GM21423 (cell line): ENCODE measurements at regions not wholly inside any gene's neighbourhood (a gene's known extent, or its start where the extent isn't known, plus 50 kb on each side); places are given as distances from the start of the nearest gene placed in this dataset.
"Not testable (repeated sequence)": the region's sequence is repeated elsewhere in the genome, so short reads cannot be mapped to it uniquely, and the experiment has no call there.

Experiments
- ATAC-seq: cut with Tn5 transposase; IDR thresholded peaks from one replicate; pipeline ENCODE4 v1.9.1; 2021; ENCODE audit warnings: mild to moderate bottlenecking, moderate library complexity; ENCODE audit not compliant: unreplicated experiment

GRCh38 chr1:242826701-242827336 is 302.3 kb upstream of the PLD5 start:
- no peak for ATAC-seq

DNA sequence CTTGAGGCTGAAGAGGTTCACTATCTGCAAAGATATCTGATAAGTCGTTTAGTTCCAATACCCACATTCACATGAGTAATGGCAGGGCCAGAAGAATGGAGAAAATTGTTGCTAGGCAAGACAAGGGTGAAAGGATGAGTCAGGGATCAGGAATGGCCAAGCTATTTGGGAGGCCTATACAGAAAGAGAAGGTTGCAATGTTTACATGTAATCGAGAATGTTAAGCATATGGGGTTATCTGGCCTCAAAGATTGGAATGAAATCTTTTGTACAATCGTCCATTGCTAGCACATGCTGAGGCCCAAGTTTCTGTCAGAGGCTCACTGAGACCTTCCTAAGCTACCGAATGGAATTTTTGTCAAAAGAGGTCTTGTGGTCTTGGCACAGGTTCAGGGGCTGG is 299.9 kb upstream of the PLD5 start:
- no peak for ATAC-seq

GRCh38 chr1:242813490-242814091 is 289.1 kb upstream of the PLD5 start:
- peak; percentile 96 for ATAC-seq

GRCh38 chr1:242811092-242811840 is 286.8 kb upstream of the PLD5 start:
- ATAC-seq, result no peak

DNA sequence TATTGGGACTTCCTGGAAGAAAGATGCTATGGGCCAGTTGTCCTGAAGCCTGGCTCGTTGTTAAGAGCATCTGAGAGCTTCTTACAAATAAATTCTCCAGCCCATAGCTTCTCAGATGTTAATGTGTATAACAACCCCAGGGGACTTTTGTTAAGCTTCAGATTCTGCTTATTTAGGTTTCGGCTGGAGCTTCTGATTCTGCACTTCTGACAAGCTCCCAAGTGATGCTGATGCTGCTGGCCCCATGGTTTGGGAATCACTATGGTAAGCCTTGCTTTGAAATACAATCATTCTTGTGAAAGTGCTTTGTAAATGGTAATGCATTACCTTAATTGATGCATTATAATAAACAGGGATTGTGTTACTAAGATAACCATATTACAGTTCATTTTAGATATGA is 281.8 kb upstream of the PLD5 start:
- ATAC-seq, result no peak

DNA sequence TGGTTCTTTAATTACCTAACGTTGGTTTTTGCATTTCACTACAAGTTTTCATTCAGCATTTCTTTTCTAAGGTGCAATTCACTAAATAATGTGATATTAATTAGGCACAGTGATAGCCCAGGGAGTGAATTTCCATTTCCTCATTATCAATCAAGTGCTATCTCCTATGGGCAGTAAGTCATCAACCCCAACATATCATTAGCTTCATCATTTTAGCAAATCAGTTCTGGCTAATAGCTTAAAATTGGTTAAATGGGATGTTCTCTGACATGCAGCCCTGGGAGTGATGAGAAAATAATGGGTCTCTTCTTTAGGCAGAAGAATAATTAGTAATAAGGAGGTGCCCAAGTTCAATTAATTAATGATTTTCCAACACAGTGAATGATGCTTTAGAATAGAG is 280.9 kb upstream of the PLD5 start:
- not testable (repeated sequence) for ATAC-seq

DNA sequence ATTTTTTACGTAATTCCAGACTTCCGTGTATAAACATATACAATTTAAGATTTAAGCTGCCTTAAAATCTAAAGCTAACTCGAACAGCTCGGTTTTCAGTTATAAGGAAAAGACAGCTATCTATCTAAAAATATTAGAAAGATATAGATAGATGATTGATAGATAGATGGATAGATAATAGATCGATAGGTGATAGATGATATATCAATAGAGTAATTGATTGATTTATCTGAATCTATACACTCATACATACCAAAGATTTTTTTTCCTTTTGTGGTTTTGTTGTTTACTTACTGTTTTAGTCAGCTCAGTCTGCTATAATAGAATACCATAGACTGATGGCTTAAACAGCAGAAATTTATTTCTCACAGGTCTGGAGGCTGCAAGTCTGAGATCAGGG is 278.5 kb upstream of the PLD5 start:
- no peak for ATAC-seq

DNA sequence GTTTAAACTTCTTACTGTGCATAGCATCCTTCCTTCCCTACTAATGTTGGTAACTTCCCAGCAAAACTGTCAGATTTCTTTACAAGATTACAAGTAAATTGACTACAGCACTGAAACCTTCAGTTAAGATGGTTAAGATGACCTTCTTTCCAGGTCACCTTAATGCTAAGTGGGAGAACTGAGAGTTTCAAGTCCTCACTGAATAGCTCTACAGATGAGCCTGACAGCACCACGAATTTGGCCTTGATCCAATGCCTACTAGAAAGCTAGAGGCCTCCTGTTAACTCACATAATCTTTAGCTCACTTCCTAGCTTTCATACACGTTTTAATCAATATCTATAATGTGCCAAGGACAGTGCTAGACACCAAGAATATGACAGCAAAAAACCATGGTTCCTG is 276.0 kb upstream of the PLD5 start:
- peak; percentile 89 for ATAC-seq

DNA sequence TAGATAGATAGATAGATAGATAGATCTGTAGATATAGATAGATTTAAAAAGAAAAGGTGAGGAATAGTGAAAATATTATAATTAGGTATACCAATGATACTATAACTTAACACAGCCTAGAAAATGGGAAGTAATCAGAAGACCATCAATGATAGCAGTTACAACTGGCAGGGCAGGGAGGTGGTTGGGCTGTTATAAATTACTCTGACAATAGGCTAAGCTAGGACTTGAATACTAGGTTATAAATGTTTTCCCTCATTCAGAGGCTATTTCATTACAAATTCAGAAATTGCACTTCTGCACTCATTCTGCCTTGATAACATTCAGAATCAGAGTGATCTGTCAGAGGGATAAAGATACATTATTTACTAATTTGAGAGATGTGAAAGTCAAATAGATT is 273.4 kb upstream of the PLD5 start:
- ATAC-seq, result no peak

GRCh38 chr1:242788771-242789170 is 264.3 kb upstream of the PLD5 start:
- peak; percentile 83 for ATAC-seq

DNA sequence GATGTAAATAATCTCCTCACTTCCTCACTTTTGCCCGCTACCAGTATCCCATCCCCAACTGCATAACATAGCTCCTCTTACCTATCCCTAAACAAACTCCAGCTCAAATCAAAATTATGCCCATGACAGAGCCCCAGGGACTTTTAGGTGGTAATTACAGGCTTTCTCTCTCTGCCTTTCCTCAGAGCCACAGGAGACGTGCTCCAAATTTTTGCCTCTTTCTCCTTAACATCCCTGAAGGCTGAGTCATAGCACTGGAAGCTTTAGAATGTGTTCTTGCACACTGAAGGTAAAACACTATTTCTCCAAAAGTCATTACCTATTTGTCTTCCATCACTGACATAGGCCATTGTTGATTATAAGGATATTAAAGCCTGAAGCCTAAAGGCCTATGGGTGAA is 263.5 kb upstream of the PLD5 start:
- no peak for ATAC-seq

GRCh38 chr1:242784807-242785206 is 260.3 kb upstream of the PLD5 start:
- no peak for ATAC-seq

DNA sequence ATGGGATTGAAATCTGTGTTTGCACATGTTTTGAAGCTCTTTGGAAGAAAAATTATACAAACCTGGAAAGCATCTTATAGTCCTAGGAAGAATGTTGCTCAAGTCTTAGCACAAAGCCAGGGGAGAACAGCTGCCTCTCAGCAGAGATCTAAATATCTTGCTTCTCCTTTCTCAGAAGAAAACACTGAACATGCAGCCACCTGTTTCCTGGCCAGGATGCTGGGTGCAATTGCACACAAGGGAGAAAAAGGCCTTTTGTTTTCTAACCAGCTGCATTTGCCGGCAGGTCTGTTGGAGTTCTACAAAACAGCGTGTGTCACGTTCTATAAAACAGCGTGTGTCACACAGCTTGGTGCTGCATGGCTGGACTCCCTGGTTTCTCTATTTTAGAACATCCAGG is 259.6 kb upstream of the PLD5 start:
- ATAC-seq, result peak; percentile 72

DNA sequence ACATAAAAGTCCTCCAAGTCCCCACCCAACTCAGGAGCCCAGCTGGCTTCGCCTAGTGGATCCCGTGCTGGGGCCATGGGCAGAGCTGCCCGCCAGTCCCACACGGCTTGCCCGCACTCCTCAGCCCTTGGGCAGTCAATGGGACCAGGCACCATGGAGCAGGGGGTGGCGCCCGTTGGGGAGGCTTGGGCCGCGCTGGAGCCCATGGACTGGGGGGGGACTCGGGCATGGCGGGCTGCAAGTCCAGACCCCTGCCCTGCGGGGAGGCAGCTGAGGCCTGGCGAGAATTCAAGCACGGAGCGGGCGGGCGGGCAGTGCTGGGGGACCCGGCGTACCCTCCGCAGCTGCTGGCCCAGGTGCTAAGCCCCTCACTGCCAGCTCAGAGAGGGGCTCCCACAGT is 249.8 kb upstream of the PLD5 start:
- no peak for ATAC-seq

- no peak for ATAC-seq
Observed at GRCh38 chr1:242770366-242770765, 245.9 kb upstream of the PLD5 start.

DNA sequence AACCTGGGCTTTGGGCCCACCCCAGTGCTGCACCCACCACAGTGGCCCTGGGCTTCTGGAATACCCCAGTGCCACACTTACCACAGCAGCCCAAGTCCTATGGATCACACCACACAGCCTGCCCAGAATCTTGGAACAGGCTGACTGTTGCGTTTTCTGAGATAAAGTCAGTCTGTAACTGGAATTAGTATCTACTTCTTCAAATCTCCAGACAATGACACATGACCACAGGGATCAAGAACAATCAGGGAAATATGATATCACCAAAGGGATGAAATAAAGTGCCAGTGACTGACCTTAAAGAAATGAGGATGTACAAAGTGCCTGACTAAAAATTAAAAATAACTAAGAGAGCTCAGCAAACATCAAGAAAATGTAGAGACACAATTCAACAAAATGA is 239.7 kb upstream of the PLD5 start:
- ATAC-seq, result no peak

- no peak for ATAC-seq
Observed at GRCh38 chr1:242761556-242761955, 237.1 kb upstream of the PLD5 start.

DNA sequence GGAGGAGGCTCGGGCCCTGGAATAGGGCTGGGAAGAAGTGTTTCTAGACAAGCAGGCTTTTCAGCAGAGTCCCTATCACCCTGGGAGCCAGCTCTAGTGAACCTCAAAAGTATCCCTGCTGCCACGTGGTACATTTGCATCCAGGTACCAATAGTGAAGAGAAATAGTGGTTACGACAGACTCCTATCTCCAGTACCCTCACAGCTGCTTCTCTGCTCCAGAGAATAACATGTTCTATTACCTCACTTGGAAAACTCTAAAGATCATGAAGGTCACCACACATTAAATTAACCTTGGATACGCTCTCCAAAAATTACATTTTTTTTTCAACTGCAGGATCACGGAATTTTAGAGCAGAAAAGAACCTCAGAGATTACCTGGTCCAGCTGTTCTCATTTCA is 230.4 kb upstream of the PLD5 start:
- ATAC-seq, result no peak

DNA sequence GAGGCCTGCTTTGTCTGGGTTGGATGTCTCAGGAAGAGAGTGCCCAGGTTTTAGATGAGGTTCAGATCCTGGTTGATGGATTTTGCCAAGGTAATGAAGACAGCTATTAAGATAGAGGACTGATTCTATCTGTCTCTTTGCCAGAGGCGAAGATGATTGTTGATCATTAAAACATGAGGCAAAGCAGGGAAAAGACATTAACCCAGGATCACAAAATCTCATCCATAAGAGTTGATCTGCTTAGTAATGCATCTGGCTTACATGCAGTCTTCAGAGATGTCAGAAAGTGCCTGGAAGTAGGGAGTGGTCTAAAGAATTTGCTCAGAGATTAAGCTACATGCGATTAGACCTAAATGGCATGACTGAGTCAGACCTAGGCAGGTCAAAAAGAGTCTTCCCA is 229.6 kb upstream of the PLD5 start:
- ATAC-seq, result no peak

DNA sequence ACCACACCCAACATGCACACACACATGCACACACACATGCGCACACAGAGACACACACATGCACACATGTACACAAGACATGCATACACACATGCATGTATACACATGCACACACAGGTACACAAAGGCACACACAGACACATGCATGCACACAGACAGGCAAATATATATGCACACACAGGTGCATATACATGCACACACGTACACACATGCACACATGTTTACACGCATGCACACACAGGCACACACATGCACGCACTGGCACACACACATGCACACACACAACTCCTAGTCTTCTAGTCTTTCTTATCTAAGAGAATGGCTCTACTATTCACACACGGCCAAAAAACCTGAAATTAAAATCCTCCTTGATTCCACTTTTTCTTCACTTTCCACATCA is 222.7 kb upstream of the PLD5 start:
- ATAC-seq, result no peak

- no peak for ATAC-seq
Observed at GRCh38 chr1:242745079-242745478, 220.6 kb upstream of the PLD5 start.

- no peak for ATAC-seq
Observed at GRCh38 chr1:242743983-242744780, 219.7 kb upstream of the PLD5 start.
